ENCODE measurements at regions not wholly inside any gene's neighbourhood (a gene's known extent, or its start where the extent isn't known, plus 50 kb on each side); places are given as distances from the start of the nearest gene placed in this dataset.
"Not testable (repeated sequence)": the region's sequence is repeated elsewhere in the genome, so short reads cannot be mapped to it uniquely, and the experiment has no call there.

DNA sequence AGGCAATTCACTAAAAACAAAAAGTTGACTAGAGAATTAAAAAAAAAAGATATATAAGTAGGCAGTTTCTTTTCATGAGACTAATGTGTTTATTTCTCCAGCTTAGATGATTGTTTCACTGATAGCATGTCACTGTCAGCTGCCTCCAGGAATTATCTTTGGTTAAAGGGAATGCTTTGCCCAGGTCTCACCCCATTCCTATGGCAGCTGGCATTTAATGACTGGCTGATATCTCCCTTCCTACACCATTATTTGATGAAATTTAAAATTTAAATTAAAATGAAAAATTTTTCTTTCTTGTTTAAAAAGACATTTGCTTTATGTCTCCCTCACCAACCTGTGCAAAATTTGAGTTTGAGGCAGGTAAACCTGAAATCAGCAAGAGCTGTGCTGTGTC lies 214.5 kb upstream of the PRSS1 start:
- no peak for DNase-seq (ENCODE audit: low read depth in 3 of 3)

DNA sequence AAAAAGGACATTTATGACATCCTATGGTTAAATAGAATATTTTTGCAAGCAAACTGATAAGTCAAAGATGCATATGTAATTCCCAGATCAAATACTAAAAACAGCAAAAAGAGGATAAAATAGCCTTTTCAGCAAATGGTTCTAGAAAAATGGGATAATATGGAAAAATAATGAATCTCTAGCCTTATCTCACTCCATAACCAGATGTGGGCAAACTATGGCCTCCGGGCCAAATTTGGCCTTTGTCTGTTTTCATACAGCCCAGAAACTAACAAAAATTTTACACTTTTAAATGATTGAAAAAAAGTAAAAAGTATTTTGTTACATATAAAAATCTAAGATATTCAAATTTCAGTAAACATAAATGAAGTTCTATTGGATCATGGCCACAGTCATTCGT lies 215.4 kb upstream of the PRSS1 start:
- DNase-seq (ENCODE audit: low read depth in 3 of 3): no peak

DNA sequence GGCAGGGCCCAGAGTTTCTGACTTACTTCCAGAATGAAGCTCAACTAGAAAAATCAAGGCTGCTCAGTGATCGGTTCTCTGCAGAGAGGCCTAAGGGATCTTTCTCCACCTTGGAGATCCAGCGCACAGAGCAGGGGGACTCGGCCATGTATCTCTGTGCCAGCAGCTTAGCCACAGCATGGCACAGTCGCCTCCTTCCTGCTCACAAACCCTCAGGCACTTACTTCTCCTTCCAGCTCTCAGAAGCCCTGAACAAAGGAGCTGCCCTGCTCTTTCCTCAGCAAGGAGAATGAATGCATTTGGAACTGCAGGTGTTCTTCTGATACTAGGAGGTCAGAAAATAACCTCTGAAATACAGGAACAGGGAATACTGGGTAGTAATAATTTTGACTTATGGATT lies 219.7 kb upstream of the PRSS1 start:
- DNase-seq (ENCODE audit: low read depth in 3 of 3): no peak

DNA sequence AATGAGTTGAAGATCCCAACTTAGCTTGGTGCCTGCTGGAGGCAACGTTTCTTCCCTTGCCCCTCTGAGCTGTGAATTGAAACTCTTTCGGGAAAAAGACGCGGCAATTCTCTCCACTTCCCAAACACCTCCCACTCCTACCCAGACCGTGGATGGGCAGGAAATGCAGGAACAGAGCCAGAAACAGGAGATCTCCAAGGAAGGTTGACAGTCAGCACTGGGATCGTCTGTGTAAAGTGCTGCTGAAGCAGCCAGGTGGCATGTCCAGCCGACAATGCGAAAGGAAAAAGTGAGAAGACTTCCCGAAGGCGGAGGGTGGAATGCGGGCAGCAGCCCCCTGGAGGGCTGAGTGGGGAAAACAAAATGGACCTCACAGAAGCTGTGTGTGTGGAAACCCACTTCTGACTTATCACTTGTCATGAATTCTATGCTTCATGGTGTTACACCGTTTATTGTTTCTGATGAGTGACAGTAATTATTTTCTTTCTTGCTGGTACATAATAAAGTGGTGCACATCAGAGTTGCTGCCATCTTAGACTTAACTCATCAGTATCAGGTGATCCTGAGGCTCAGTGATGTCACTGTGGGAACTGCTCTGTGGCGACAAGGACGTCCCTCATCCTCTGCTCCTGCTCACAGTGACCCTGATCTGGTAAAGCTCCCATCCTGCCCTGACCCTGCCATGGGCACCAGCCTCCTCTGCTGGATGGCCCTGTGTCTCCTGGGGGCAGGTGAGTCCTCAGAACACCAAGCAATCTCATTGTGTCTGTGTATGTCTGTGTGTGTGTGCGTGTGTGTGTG lies 220.5 kb upstream of the PRSS1 start:
- no peak for DNase-seq (ENCODE audit: low read depth in 3 of 3)

DNA sequence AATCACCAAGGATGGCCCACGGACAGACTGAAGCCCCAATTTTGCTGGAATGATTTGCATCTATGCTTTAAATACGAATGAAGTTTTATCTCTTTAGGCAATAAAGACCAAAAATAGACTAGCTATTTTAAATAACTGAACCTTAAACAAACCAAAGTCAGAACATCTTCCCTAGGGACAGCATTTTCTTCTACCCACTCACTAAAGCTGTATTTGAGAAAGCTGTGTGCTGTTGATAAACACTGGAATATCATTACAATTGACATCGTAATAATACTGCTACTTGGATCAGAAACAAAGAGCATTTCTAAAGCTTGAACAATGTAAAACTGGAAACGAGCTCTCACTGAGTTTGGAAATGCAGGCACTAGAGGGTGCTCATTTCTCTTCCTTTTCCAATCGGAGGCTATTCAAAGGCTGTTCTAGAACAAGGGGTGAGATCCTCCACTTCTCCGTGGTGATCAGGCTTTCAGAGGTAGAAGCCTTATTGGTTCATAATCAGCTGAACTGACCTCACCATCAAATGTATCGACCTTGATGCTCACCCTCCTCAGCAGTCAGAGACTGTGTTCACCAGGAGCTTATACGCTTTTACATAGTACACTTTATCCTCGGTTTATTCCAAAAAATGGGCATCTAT lies 225.3 kb upstream of the PRSS1 start:
- no peak for DNase-seq (ENCODE audit: low read depth in 3 of 3)

DNA sequence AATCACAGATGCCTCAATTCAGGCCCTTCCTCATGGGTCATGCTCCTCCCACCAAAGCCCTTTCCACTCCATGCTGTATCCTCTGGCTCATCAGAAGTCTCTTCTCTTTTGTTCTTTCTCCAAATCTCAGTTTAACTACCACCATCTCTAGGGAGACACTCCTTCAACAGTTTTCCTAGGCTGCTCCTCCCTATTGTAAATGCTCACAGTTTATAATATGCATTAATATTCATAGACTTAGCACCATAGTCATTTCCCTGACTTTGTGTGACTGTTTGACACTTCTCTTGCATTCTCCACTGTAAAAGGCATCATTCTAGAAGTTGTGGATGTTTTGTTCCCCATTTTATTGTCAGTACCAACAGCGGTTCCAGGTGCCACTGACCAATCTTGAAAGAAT lies 226.5 kb upstream of the PRSS1 start:
- DNase-seq (ENCODE audit: low read depth in 3 of 3): no peak

DNA sequence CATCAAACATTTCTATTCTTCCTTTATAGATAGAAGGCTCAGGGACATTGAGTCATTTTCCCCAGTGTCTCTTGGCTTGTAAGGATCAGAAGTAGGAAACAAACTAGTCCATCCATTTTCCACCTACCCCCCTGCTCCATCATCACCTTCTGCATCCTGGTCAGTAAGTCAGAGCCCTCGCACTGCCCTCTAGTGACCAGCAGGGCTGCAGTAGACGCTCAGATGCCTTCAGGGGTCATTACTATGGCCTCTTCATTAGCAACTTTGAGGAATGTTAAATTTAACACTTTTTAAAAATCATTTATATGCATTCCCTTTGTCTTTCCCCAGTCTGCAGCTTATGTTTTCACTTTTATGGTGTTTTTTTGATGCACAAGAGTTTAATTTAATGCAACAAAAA lies 228.4 kb upstream of the PRSS1 start:
- not testable (repeated sequence) for DNase-seq (ENCODE audit: low read depth in 3 of 3)

DNA sequence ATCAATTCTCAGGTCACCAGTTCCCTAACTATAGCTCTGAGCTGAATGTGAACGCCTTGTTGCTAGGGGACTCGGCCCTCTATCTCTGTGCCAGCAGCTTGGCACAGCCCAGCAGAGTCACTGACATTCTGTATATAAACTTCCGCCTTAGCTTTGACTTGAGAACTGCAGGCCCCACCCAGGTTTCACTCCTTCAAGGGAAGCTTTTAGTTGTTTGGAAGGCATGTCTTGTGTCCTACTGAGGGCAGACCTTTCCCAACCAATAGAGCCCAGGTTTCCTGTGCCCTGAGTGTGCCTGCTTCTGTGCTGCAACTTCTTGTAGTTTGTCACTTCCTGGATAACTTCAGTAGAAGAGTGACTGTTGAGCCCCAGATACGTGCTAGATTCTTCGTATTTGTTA lies 228.8 kb upstream of the PRSS1 start:
- not testable (repeated sequence) for DNase-seq (ENCODE audit: low read depth in 3 of 3)

DNA sequence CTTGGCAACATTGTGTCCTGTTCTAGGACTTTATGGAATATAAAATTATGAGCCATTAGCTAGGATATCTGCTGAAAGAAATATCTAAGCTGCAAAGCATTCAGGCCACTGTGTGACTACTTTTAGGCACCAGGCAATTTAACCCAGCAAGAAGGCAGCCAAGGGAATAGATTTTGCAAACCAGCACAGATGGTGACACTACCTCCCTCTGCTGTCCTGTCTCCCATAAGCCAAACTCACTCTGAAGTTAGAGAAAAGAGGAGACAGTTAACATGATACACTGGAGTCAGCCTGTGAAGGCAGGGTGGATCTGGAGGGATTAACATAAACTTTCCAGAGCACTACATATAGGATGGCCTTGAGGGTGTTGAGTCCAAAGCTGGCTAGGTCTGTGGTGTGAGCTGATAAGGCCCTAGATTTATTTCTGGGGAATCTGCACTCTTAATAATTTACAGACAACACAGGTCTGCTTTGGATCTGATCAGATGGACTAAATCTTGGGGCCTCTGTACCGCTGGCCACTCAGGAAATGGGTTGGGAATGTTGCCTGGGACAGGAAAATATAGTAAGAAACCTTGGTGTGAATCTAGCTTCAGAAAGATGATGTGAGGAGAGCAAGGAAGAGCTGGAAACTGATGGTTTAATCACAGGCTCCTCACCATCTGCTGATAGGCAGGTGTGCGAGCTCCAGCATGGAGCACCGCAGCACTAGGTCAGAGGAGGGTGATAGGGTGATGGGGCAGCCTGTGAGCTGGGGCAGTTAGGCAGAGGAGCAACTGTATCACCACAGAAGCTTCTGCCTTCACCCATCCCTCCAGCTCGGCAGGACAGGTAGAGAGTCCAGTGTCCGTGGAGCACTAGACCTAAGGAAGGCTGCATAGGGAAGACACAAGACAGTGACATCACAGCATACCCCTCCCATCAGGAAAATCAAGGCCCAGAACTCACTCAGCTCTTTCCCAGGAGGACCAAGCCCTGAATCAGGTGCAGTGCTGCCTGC lies 229.9 kb upstream of the PRSS1 start:
- DNase-seq (ENCODE audit: low read depth in 3 of 3): no peak

DNA sequence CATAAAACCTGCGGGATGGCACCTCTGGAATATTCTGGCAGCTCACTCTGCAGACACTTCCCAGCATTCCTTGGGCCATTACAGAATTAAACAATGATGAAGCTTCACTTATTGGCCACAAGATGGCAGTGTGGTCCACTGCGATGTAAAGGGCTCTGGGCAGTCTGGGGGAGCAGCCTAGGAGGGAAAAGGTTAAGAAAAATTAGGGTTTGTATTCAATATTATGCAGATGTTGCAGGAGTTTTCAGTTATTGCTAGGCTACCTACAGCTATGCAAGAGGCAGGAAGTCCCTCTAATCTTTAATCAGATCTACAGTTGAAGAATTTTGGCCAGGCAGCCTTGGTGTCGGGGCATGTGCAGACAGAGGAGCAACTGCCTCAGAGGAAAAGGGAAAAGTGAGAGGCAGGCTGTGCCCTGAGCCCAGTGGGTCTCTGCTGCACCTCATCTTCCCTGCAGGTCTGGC lies 233.2 kb upstream of the PRSS1 start:
- no peak for DNase-seq (ENCODE audit: low read depth in 3 of 3)

DNA sequence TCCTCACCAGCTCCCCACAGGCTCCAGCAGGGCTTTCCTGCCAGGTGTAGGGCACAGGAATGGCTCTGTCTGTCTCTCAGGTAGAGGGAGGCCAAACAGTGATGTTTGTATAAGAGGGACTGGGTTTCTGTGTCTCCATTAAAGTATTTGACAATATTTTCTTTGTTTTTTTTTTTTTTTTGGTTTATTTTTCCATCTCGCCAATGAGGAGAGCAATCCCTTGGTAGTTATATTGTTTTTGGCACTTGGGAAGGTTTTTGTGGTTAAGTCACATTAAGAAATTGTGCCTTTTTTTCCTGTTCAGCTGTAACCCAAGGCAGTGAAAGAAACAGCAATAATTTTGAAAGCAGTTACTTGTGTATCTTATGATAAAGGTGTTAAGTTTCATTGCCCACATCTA lies 234.6 kb upstream of the PRSS1 start:
- not testable (repeated sequence) for DNase-seq (ENCODE audit: low read depth in 3 of 3)

DNA sequence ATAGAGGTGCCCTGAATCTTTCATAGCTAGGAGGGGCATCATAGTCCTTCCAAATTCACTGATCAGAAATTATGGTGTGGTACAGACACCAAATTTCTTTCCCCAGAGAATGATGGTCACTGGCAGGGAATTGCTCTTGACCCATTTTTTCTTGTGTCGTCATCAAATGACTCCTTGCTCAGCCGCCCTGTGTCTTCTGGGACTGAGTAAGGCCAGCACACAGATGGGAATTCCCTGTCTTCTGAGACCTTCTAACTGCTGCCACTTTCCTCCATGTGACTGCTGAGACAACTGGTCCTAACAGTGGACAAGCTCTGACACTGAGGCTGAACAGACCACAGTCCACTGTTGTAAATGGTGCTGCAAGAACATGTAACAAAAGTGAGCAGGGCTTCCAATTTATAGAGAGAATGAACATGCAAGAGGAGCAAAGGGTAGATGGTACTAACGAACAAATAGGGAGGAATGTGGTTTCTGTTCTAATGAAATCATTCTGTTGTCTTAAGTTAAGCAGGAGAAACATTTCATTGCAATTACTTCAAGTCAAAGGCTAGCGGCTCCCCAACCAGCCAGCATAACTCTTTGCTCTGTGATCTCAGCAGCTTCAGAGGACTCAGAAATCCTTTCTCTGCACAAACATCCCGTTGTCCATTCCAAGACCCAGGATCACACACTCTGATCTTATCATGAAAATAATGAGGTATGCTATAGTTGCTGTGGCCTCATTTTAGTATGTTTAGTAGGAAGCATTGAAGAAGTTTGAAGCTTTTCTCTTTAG lies 235.9 kb upstream of the PRSS1 start:
- DNase-seq (ENCODE audit: low read depth in 3 of 3): no peak

DNA sequence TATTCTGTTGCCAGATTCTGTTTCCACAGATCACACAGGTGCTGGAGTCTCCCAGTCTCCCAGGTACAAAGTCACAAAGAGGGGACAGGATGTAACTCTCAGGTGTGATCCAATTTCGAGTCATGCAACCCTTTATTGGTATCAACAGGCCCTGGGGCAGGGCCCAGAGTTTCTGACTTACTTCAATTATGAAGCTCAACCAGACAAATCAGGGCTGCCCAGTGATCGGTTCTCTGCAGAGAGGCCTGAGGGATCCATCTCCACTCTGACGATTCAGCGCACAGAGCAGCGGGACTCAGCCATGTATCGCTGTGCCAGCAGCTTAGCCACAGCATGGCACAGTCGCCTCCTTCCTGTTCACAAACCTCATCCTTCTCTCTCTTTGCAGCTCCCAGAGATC lies 237.5 kb upstream of the PRSS1 start:
- DNase-seq (ENCODE audit: low read depth in 3 of 3): no peak

DNA sequence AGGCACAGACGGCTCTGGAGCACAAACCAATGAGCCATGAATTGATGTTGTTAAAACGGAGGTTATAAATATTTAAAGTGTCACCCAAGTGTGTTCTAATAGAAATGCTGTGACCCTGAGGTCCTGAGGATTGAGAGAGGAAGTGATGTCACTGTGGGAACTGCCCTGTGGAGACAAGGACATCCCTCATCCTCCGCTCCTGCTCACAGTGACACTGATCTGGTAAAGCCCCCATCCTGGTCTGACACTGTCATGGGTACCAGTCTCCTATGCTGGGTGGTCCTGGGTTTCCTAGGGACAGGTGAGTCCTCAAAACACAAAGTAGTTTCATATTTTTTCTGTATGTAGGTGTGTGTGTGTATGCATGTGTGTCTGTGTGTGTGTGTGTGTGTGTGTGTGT lies 237.9 kb upstream of the PRSS1 start:
- no peak for DNase-seq (ENCODE audit: low read depth in 3 of 3)

DNA sequence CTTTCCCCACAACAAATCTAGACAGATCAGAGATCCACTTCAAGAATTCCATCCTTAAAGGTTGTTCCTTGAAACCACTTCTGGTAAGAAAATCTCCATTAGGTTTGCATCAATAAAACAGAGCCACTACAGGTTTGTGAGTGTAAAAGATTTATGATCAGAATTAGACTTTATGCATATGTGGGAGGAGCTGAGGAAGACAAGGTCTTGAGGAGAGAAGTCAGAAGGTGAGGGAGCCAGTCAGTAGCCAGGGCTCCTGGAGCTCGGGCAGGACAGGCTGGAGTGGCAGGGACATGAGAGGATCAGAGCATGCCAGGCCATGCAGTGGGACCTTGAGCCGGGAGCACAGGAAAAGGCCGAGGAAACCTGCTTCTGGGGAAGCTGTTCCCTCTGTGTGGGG lies 240.0 kb upstream of the PRSS1 start:
- DNase-seq (ENCODE audit: low read depth in 3 of 3): not testable (repeated sequence)

DNA sequence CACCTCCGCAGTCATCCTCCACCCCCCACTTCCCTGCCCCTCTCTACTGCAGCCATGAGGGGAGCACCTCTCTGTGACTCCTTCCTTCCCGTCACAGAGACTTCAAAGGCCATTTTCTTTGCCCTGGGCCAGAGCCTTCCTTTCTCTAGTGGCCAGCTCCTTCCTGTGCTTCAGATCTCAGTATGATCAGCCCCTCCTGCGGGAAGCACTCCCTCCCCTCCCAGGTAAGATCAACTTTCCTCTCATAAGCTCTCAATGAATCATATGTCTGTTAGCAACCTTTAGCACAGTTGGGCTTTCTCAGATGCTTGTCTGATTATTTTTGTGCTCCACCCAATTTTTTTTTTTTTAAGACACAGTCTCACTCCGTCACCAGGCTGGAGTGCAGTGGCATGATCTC lies 241.0 kb upstream of the PRSS1 start:
- no peak for DNase-seq (ENCODE audit: low read depth in 3 of 3)

DNA sequence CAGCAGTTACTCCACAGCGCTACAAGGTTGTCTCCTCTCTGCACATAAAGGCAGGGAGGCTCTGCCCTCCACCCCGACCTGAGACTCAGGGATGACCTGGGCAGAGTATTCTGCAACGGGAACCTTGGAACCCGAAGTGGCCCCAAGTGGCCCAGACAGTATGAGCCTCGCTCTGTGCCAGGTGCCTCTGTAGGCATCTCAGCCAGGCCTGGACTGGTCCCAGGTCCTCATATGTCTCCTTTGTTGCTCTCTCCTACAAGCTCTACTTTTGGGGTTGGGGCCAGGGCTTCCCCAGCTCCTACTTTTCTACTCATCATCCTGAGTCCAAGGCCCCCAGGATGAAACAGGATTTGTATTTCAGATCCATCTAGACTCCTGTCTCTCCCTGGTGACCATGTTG lies 241.5 kb upstream of the PRSS1 start:
- no peak for DNase-seq (ENCODE audit: low read depth in 3 of 3)

DNA sequence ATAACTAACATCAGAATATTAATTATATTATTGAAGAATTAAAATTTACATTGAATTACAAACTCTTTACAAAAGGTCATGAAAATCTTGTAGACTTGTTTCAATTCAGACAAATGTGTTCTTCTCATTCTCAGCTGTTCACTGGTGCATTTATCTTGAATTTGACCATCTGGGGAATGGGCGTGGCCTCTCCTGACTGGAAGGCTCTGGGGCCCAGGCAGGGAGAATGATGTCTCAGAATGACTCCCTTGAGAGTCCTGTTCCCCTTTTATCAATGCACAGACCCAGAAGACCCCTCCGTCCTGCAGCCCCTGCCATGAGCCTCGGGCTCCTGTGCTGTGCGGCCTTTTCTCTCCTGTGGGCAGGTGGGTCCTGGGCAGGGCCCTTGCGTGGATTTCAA lies 242.2 kb upstream of the PRSS1 start:
- not testable (repeated sequence) for DNase-seq (ENCODE audit: low read depth in 3 of 3)

DNA sequence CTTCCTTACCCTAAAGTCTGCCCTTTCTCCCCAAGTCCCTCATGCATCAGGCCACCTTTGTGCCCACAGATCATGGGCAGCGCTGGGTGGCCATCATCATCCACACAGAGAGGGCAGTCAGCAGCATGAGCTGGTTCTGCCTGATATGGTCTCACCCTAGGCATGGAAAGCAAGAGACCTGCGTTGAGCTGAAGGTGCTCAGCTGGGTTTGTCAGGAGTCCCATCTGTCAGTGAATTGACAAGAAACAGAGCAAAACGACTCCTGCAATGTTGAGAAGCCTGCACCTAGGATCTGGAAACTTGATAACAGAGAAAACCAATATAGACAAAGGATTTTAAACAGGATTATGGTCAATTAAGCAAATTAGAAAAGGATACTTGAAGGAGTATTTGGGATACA lies 242.7 kb upstream of the PRSS1 start:
- no peak for DNase-seq (ENCODE audit: low read depth in 3 of 3)

DNA sequence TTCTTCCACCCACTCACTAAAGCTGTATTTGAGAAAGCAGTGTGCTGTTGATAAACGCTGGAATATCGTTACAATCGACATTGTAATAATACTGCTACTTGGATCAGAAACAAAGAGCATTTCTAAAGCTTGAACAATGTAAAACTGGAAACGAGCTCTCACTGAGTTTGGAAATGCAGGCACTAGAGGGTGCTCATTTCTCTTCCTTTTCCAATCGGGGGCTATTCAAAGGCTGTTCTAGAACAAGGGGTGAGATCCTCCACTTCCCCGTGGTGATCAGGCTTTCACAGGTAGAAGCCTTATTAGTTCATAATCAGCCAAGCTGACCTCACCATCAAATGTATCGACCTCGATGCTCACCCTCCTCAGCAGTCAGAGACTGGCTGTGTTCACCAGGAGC lies 245.3 kb upstream of the PRSS1 start:
- not testable (repeated sequence) for DNase-seq (ENCODE audit: low read depth in 3 of 3)

DNA sequence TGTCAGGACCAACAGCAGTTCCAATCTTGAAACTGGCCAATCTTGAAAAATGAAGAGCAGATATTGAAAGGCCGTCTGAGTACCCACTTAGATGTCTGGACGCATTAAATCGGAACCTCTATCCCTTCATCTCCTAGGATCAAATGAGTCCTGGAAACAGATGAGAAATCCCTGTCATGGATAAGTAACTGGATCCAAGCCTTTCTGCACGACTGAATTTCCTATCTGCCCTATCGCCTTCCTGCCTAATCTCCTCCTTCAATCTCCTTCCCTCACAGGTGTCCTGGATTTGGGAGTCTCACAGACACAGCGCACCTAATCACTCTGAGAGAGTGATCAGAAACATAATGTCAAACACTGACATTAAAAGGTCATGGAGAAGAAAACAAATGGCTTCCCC lies 245.2 kb upstream of the PRSS58 start:
- no peak for DNase-seq (ENCODE audit: low read depth in 3 of 3)

DNA sequence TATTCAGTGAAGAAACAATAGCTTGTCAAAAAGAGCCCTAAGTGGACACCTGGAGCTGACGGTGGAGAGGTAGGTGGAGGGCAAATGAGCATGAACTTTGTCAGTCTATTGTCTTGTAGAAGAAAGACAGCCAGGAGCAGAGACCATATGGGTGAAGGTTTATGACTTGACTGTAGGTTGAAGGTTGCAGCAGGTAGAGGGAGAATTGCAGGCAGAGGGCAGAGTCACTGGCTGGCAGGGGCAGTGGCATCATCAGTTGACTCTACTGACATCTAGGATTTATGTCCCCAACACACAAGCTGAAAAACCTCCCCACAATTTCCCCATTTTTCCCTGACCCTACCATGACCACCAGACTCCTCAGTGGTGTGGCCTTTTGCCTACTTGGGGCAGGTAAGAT lies 243.6 kb upstream of the PRSS58 start:
- no peak for DNase-seq (ENCODE audit: low read depth in 3 of 3)

Measured in stimulated activated CD4-positive, alpha-beta T cell treated with anti-CD3 and anti-CD28 coated beads, TNF-alpha, amount 100 ng/mL, for 24 hours (primary cell).